HCT116 (cell line): ENCODE measurements at regions not wholly inside any gene's neighbourhood (a gene's known extent, or its start where the extent isn't known, plus 50 kb on each side); places are given as distances from the start of the nearest gene placed in this dataset.

Source experiments
- ATAC-seq: fragments of 200-7000 bp; cut with Tn5 transposase; 2 replicates; pipeline ENCODE4 v1.9.1; 2020; ENCODE audit warnings: mild to moderate bottlenecking, moderate library complexity
- BruUV-seq: library from RNA; stranded (reverse); fragments of 400-500 nt; replicated peaks from 2 replicates; lab custom pipeline; 2021; lab: Mats Ljungman, UMichigan
- CTCF ChIA-PET: fragments of 300-600 bp; sonication (Branson Sonifier 250); formaldehyde crosslinking; loops from one replicate; lab custom pipeline; 2021; ENCODE audit warnings: antibody characterized with exemption; lab: Charles Lee
- POLR2A ChIA-PET: fragments of 300-600, 350-600 bp; sonication (Branson Sonifier 250); formaldehyde crosslinking; loops from one replicate; lab custom pipeline; 2021; ENCODE audit warnings: antibody characterized with exemption; lab: Charles Lee
- RAD21 ChIA-PET, 2 experiments: fragments of 300-600 bp; sonication (Branson Sonifier 250); formaldehyde crosslinking; loops; one replicate each; lab custom pipeline; 2023; ENCODE audit warnings: low total read pairs in 2 of 2; ENCODE audit not compliant: uncharacterized antibody in 2 of 2, unreplicated experiment in 2 of 2, low non-redundant PET in 1 of 2; lab: Charles Lee
- DNase-seq: peaks from one replicate; pipeline ENCODE4 v3.0.0-alpha.2; 2010; ENCODE audit warnings: low read depth, low spot score
- H2AFZ ChIP-seq: fragments of 200-600 bp; shearing (Covaris generic), sonication (generic); 2 replicates; pipeline ENCODE4 v1.6.1; 2017; ENCODE audit warnings: low read depth, mixed run types, mixed read lengths, antibody characterized with exemption, low read length; ENCODE audit not compliant: poor library complexity, severe bottlenecking
- H3K27ac ChIP-seq: 2 replicates; pipeline ENCODE4 v1.5.1; 2012; ENCODE audit warnings: low read depth, low read length
- H3K27me3 ChIP-seq: fragments of 200-600 bp; sonication (generic); 2 replicates; pipeline ENCODE4 v1.6.1; 2016; ENCODE audit warnings: mixed run types, low read length, mixed read lengths; ENCODE audit not compliant: insufficient read depth
- H3K36me3 ChIP-seq, 2 experiments: fragments of 200-500 bp in 1 of 2; fragments of 200-600 bp in 1 of 2; sonication (Bioruptor generic) in 1 of 2; sonication (generic) in 1 of 2; 2 replicates each; pipeline versions ENCODE4 v1.5.1 to v1.6.1; 2014 to 2016; ENCODE audit warnings: low read length in 2 of 2, inconsistent platforms in 1 of 2, mixed read lengths in 1 of 2, mixed run types in 1 of 2; ENCODE audit not compliant: insufficient read depth in 2 of 2, control insufficient read depth in 1 of 2
- H3K4me1 ChIP-seq, 2 experiments: fragments of 200-600 bp in 1 of 2; sonication (generic) in 1 of 2; 2 replicates each; pipeline versions ENCODE4 v1.5.1 to v1.6.1; 2012 to 2017; ENCODE audit warnings: low read length in 2 of 2, inconsistent platforms in 1 of 2, mild to moderate bottlenecking in 1 of 2, mixed read lengths in 1 of 2, mixed run types in 1 of 2, moderate library complexity in 1 of 2; ENCODE audit not compliant: insufficient read depth in 2 of 2, control insufficient read depth in 1 of 2
- H3K4me2 ChIP-seq: fragments of 200-600 bp; sonication (generic); 2 replicates; pipeline ENCODE4 v1.6.1; 2017; ENCODE audit warnings: mixed run types, low read length, mixed read lengths
- H3K4me3 ChIP-seq, 2 experiments: fragments of 200-600 bp in 1 of 2; sonication (generic) in 1 of 2; replicated peaks in 1 of 2; 2 replicates each; pipeline ENCODE4 v1.5.1; 2011 to 2016; ENCODE audit warnings: low read length in 2 of 2, control low read depth in 1 of 2, low read depth in 1 of 2, mild to moderate bottlenecking in 1 of 2, mixed read lengths in 1 of 2, mixed run types in 1 of 2
- H3K79me2 ChIP-seq: fragments of 200-600 bp; sonication (generic); 2 replicates; pipeline ENCODE4 v1.6.1; 2017; ENCODE audit warnings: mild to moderate bottlenecking, mixed run types, low read length, moderate library complexity, mixed read lengths; ENCODE audit not compliant: insufficient read depth
- H3K9ac ChIP-seq: fragments of 200-600 bp; sonication (generic); 2 replicates; pipeline ENCODE4 v1.6.1; 2016; ENCODE audit warnings: low read length, mixed read lengths
- H3K9me2 ChIP-seq: fragments of 200-600 bp; sonication (generic), shearing (Covaris generic); 2 replicates; pipeline ENCODE4 v1.6.1; 2017; ENCODE audit warnings: mixed run types, mild to moderate bottlenecking, moderate library complexity; ENCODE audit not compliant: insufficient read depth
- H3K9me3 ChIP-seq, 2 experiments: fragments of 200-500 bp in 1 of 2; fragments of 200-600 bp in 1 of 2; sonication (Bioruptor generic) in 1 of 2; sonication (generic) in 1 of 2; 2 replicates each; pipeline ENCODE4 v1.6.1; 2014 to 2017; ENCODE audit warnings: low read length in 2 of 2, mixed read lengths in 2 of 2, inconsistent platforms in 1 of 2, low read depth in 1 of 2, mild to moderate bottlenecking in 1 of 2, mixed run types in 1 of 2, moderate library complexity in 1 of 2; ENCODE audit not compliant: control insufficient read depth in 1 of 2, insufficient read depth in 1 of 2
- H4K20me1 ChIP-seq: fragments of 200-600 bp; sonication (generic), shearing (Covaris generic); 2 replicates; pipeline ENCODE4 v1.6.1; 2017; ENCODE audit warnings: mixed run types, mild to moderate bottlenecking, moderate library complexity; ENCODE audit not compliant: insufficient read depth
- CBX3 ChIP-seq: IDR thresholded peaks from 2 replicates; pipeline ENCODE4 v1.6.1; 2012; ENCODE audit warnings: low read depth
- CEBPB ChIP-seq: IDR thresholded peaks from 2 replicates; pipeline ENCODE4 v1.6.1; 2012; ENCODE audit warnings: low read depth
- ELF1 ChIP-seq: IDR thresholded peaks from 2 replicates; pipeline ENCODE4 v1.6.1; 2012; ENCODE audit warnings: low read depth, borderline replicate concordance
- EZH2 ChIP-seq: fragments of 200-600 bp; sonication (generic); IDR thresholded peaks from 2 replicates; pipeline ENCODE4 v1.6.1; 2017; ENCODE audit warnings: antibody characterized with exemption, mixed run types
- EZH2phosphoT487 ChIP-seq: fragments of 200-600 bp; IDR thresholded peaks from 2 replicates; pipeline ENCODE4 v1.6.1; 2018; ENCODE audit warnings: antibody characterized with exemption, borderline replicate concordance
- FOSL1 ChIP-seq: IDR thresholded peaks from 2 replicates; pipeline ENCODE4 v1.6.1; 2012; ENCODE audit warnings: low read depth
- JUND ChIP-seq: IDR thresholded peaks from 2 replicates; pipeline ENCODE4 v1.6.1; 2012
- POLR2AphosphoS5 ChIP-seq: IDR thresholded peaks from 2 replicates; pipeline ENCODE4 v1.6.1; 2011; ENCODE audit warnings: mild to moderate bottlenecking, low read depth, low read length, moderate library complexity
- RAD21 ChIP-seq: IDR thresholded peaks from 2 replicates; pipeline ENCODE4 v1.6.1; 2012; ENCODE audit warnings: low read depth, mild to moderate bottlenecking
- REST ChIP-seq: IDR thresholded peaks from 2 replicates; pipeline ENCODE4 v1.6.1; 2012; ENCODE audit warnings: low read depth
- SIN3A ChIP-seq: IDR thresholded peaks from 2 replicates; pipeline ENCODE4 v1.6.1; 2012; ENCODE audit warnings: low read depth
- SP1 ChIP-seq: IDR thresholded peaks from 2 replicates; pipeline ENCODE4 v1.6.1; 2012; ENCODE audit warnings: low read depth
- SRF ChIP-seq: IDR thresholded peaks from 2 replicates; pipeline ENCODE4 v1.6.1; 2012; ENCODE audit warnings: low read depth
- TCF7L2 ChIP-seq: IDR thresholded peaks from 2 replicates; pipeline ENCODE4 v1.7.0; 2011; ENCODE audit warnings: borderline replicate concordance, inconsistent platforms; ENCODE audit not compliant: insufficient read depth, insufficient read length; ENCODE audit errors: extremely low read depth
- YY1 ChIP-seq: IDR thresholded peaks from 2 replicates; pipeline ENCODE4 v1.6.1; 2011; ENCODE audit warnings: low read length, low read depth, moderate library complexity, mild to moderate bottlenecking; ENCODE audit not compliant: insufficient replicate concordance; ENCODE audit errors: extremely low read depth
- ZFX ChIP-seq: fragments of 450-650 bp; IDR thresholded peaks from 2 replicates; pipeline ENCODE4 v1.6.1; 2017
- ZNF274 ChIP-seq: fragments of 200-500 bp; sonication (Bioruptor generic); IDR thresholded peaks from 2 replicates; pipeline ENCODE4 v1.6.1; 2014; ENCODE audit warnings: mild to moderate bottlenecking, low read depth, low read length, inconsistent platforms
- intact Hi-C: fragments of 100-400 bp; cut with micrococcal nuclease; formaldehyde crosslinking; loops from 2 replicates; pipeline ENCODE4 v1.10.0; 2022
- TF ChIP-seq, protein P1 (sequence below), 3 experiments: fragments of 200-600 bp in 1 of 3; sonication (generic) in 1 of 3; IDR thresholded peaks in 2 of 3; conservative IDR thresholded peaks in 1 of 3; 2 replicates each; pipeline ENCODE4 v1.5.1; 2012 to 2017; ENCODE audit warnings: low read depth in 2 of 3, low read length in 2 of 3, antibody characterized with exemption in 1 of 3, borderline replicate concordance in 1 of 3, control low read depth in 1 of 3, mild to moderate bottlenecking in 1 of 3, mixed read lengths in 1 of 3, mixed run types in 1 of 3, moderate library complexity in 1 of 3; ENCODE audit not compliant: insufficient read depth in 1 of 3
- TF ChIP-seq, protein P2 (sequence below): IDR thresholded peaks from 2 replicates; pipeline ENCODE4 v1.6.1; 2011; ENCODE audit warnings: mild to moderate bottlenecking, low read length, moderate library complexity; ENCODE audit not compliant: insufficient replicate concordance; ENCODE audit errors: extremely low read depth
- TF ChIP-seq, protein P3 (sequence below): IDR thresholded peaks from 2 replicates; pipeline ENCODE4 v1.6.1; 2012

DNA sequence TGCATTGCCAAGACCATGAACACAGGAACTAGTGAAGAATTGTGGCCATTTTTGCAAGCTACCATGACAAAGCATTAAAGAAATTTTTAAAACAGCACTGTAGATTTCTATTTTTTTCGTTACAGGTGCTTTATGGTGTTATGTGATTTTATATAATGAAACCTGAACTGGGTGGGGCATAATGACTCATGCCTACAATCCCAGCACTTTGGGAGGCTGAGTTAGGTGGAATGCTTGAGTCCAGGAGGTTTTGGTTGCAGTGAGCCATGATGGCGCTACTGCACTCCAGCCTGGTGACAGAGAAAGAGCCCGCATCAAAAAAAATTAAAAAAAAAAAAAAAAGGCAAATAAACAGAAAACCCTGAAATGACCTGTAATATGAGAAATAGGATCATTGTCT is 846.7 kb downstream of the EPHA3 start:
- H2AFZ ChIP-seq, result no peak overlapping the region
- no peaks in the 10 kb centered on the region for H3K36me3 ChIP-seq
- no peak overlapping the region for H3K9ac ChIP-seq
- ChIA-PET CTCF (no interaction called here), RAD21 (no interaction called here), POLR2A (no interaction called here)
- no peaks in the 10 kb centered on the region for H3K4me1 ChIP-seq
- no peak overlapping the region for H3K27ac ChIP-seq
- H3K79me2 ChIP-seq, result no peaks in the 10 kb centered on the region
- H3K9me3 ChIP-seq, result peaks cover 6 to 27% of the 10 kb centered on the region in 2 experiments; a peak in 2 of 4 replicates
- no peaks in the 10 kb centered on the region for H3K9me2 ChIP-seq
- no peak for DNase-seq
- no peak overlapping the region for H3K4me3 ChIP-seq
- no peaks in the 10 kb centered on the region for H4K20me1 ChIP-seq
- intact Hi-C loops, result no loop called here
- no peak for ATAC-seq
- H3K27me3 ChIP-seq, result no peaks in the 10 kb centered on the region
- no TSS peak for BruUV-seq
- TF ChIP-seq ELF1, result no peak
- TF ChIP-seq ZNF274, result no peak
- no peak for TF ChIP-seq CEBPB
- TF ChIP-seq JUND, result no peak
- TF ChIP-seq POLR2AphosphoS5, result no peak
- TF ChIP-seq, protein P1, sequence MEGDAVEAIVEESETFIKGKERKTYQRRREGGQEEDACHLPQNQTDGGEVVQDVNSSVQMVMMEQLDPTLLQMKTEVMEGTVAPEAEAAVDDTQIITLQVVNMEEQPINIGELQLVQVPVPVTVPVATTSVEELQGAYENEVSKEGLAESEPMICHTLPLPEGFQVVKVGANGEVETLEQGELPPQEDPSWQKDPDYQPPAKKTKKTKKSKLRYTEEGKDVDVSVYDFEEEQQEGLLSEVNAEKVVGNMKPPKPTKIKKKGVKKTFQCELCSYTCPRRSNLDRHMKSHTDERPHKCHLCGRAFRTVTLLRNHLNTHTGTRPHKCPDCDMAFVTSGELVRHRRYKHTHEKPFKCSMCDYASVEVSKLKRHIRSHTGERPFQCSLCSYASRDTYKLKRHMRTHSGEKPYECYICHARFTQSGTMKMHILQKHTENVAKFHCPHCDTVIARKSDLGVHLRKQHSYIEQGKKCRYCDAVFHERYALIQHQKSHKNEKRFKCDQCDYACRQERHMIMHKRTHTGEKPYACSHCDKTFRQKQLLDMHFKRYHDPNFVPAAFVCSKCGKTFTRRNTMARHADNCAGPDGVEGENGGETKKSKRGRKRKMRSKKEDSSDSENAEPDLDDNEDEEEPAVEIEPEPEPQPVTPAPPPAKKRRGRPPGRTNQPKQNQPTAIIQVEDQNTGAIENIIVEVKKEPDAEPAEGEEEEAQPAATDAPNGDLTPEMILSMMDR (IDR thresholded peaks at IDR 0.05 in 2 of 3, conservative IDR thresholded peaks at IDR 0.05 in 1 of 3; ENCODE audit: borderline replicate concordance in 1 of 3, insufficient read depth in 1 of 3, low read depth in 2 of 3, low read length in 2 of 3), result no peak
- no peak for TF ChIP-seq SIN3A
- TF ChIP-seq, protein P2, sequence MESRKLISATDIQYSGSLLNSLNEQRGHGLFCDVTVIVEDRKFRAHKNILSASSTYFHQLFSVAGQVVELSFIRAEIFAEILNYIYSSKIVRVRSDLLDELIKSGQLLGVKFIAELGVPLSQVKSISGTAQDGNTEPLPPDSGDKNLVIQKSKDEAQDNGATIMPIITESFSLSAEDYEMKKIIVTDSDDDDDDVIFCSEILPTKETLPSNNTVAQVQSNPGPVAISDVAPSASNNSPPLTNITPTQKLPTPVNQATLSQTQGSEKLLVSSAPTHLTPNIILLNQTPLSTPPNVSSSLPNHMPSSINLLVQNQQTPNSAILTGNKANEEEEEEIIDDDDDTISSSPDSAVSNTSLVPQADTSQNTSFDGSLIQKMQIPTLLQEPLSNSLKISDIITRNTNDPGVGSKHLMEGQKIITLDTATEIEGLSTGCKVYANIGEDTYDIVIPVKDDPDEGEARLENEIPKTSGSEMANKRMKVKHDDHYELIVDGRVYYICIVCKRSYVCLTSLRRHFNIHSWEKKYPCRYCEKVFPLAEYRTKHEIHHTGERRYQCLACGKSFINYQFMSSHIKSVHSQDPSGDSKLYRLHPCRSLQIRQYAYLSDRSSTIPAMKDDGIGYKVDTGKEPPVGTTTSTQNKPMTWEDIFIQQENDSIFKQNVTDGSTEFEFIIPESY, result no peak
- no peak for TF ChIP-seq TCF7L2
- TF ChIP-seq EZH2phosphoT487, result no peak
- TF ChIP-seq SRF, result no peak
- TF ChIP-seq RAD21, result no peak
- no peak for TF ChIP-seq SP1
- TF ChIP-seq YY1, result no peak
- no peak for TF ChIP-seq FOSL1
- TF ChIP-seq, protein P3, sequence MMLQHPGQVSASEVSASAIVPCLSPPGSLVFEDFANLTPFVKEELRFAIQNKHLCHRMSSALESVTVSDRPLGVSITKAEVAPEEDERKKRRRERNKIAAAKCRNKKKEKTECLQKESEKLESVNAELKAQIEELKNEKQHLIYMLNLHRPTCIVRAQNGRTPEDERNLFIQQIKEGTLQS, result no peak
- TF ChIP-seq ZFX, result no peak
- TF ChIP-seq REST, result no peak
- TF ChIP-seq CBX3, result no peak
- no peak for TF ChIP-seq EZH2
- H3K4me2 ChIP-seq, result no peak overlapping the region
